PC-9 (cell line): ENCODE measurements at regions not wholly inside any gene's neighbourhood (a gene's known extent, or its start where the extent isn't known, plus 50 kb on each side); places are given as distances from the start of the nearest gene placed in this dataset.

Source experiments
- BruUV-seq: library from RNA; stranded (reverse); fragments of 400-500 nt; replicated peaks from 2 replicates; lab custom pipeline; 2021; lab: Mats Ljungman, UMichigan
- CTCF ChIA-PET: fragments of 300-600 bp; sonication (Branson Sonifier 250); formaldehyde crosslinking; loops from one replicate; lab custom pipeline; 2022; ENCODE audit warnings: antibody characterized with exemption; lab: Charles Lee
- POLR2A ChIA-PET: fragments of 300-600 bp; sonication (Branson Sonifier 250); formaldehyde crosslinking; loops from one replicate; lab custom pipeline; 2022; ENCODE audit warnings: antibody characterized with exemption; ENCODE audit not compliant: unreplicated experiment; lab: Charles Lee
- DNase-seq, 2 experiments: peaks; one replicate each; pipeline versions ENCODE4 v3.0.0 to v3.0.0-alpha.2; 2015 to 2022; ENCODE audit warnings: mixed read lengths in 1 of 2
- H2AFZ ChIP-seq: fragments of 200-600 bp; sonication (generic); 2 replicates; pipeline ENCODE4 v1.8.1; 2017; ENCODE audit warnings: antibody characterized with exemption
- H3F3A ChIP-seq: fragments of 200-600 bp; sonication (generic); 2 replicates; pipeline ENCODE4 v1.8.1; 2017; ENCODE audit warnings: antibody characterized with exemption, mild to moderate bottlenecking, low read depth; ENCODE audit not compliant: insufficient read depth
- H3K27ac ChIP-seq: fragments of 200-600 bp; sonication (generic); 2 replicates; pipeline ENCODE4 v1.6.1; 2016; ENCODE audit warnings: mixed run types
- H3K27me3 ChIP-seq: fragments of 200-600 bp; sonication (generic); 2 replicates; pipeline ENCODE4 v1.6.1; 2016; ENCODE audit warnings: low read depth, mixed run types; ENCODE audit not compliant: insufficient read depth
- H3K36me3 ChIP-seq: fragments of 200-600 bp; sonication (generic); 2 replicates; pipeline ENCODE4 v1.6.1; 2016; ENCODE audit warnings: low read depth, mixed run types
- H3K4me1 ChIP-seq: fragments of 200-600 bp; sonication (generic); replicated peaks from 2 replicates; pipeline ENCODE4 v1.6.1; 2016; ENCODE audit warnings: mixed run types; ENCODE audit not compliant: insufficient read depth
- H3K4me2 ChIP-seq: fragments of 200-600 bp; sonication (generic); 2 replicates; pipeline ENCODE4 v1.6.1; 2017; ENCODE audit warnings: mixed run types
- H3K4me3 ChIP-seq: fragments of 200-600 bp; sonication (generic); 2 replicates; pipeline ENCODE4 v1.6.1; 2016; ENCODE audit warnings: mixed run types
- H3K79me2 ChIP-seq: fragments of 200-600 bp; sonication (generic); 2 replicates; pipeline ENCODE4 v1.6.1; 2017; ENCODE audit warnings: low read depth, mixed run types
- H3K9me2 ChIP-seq: fragments of 200-600 bp; sonication (generic); 2 replicates; pipeline ENCODE4 v1.8.1; 2017; ENCODE audit warnings: mild to moderate bottlenecking; ENCODE audit not compliant: insufficient read depth
- H3K9me3 ChIP-seq: fragments of 200-600 bp; sonication (generic); 2 replicates; pipeline ENCODE4 v1.8.1; 2016; ENCODE audit warnings: low read depth; ENCODE audit not compliant: insufficient read depth
- H4K20me1 ChIP-seq: fragments of 200-600 bp; sonication (generic); 2 replicates; pipeline ENCODE4 v1.8.1; 2017; ENCODE audit not compliant: insufficient read depth
- EZH2 ChIP-seq: fragments of 200-600 bp; sonication (generic); IDR thresholded peaks from 2 replicates; pipeline ENCODE4 v1.8.0; 2017; ENCODE audit warnings: antibody characterized with exemption, low read depth
- intact Hi-C: fragments of 100-400 bp; cut with micrococcal nuclease; formaldehyde crosslinking; loops from one replicate; pipeline ENCODE4 v1.10.0; 2022; ENCODE audit not compliant: unreplicated experiment
- TF ChIP-seq, protein P1 (sequence below): fragments of 200-600 bp; sonication (generic); conservative IDR thresholded peaks from 2 replicates; pipeline ENCODE4 v1.6.1; 2017; ENCODE audit warnings: mixed run types, antibody characterized with exemption, mild to moderate bottlenecking, moderate library complexity

DNA sequence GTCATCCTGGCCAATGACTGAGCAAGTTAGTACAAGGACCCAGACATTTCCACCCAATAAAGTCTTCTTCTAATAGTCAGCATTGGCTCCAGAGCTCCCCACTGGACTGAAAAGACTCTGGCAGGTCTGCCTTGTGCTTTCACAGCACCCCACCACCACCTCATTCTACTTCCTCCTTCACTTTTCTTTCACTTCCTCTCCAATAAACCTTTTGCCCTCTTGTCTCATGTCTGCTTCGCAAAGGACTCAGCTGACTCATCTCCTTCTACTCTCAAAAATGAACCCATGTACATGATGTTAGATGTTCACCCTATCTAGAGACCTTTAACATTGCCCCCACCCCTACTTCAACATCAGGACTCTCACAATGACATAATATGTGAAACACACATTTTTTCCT is 181.0 kb upstream of the PPP2R3A start:
- Histone ChIP-seq H3K36me3 (no peaks in the 10 kb centered on the region), H3K27ac (no peak overlapping the region), H3K4me3 (no peak overlapping the region), H3K9me3 (no peaks in the 10 kb centered on the region), H3K9me2 (no peaks in the 10 kb centered on the region), H2AFZ (no peak overlapping the region), H3F3A (no peaks in the 10 kb centered on the region), H3K4me1 (no peaks in the 10 kb centered on the region), H4K20me1 (no peaks in the 10 kb centered on the region), H3K27me3 (peaks cover 11% of the 10 kb centered on the region; the same call in 1 of the 2 replicates), H3K79me2 (no peaks in the 10 kb centered on the region), H3K4me2 (no peak overlapping the region)
- TF ChIP-seq EZH2 = no peak
- DNase-seq = no peak
- intact Hi-C loops = no loop called here
- ChIA-PET POLR2A (no interaction called here), CTCF (no interaction called here)
- BruUV-seq = no TSS peak

DNA sequence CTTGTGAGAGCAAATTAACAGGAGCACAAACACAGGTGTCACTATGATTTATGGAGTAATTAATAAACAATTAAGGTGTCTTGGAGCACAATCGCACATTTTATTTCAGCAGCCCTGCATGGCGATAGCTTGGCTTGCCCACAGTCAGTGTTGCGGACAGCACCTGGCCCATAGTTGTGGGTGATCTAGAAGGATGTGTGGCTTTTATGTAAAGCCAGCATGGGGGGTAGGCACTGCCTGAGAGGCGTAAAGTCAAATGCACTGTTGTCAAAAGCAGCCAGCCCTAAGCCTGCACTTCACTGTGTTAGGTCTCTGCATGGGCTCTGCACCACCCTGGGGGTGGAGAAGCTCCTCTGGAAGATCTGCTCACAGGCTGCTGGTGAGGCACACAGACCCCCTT is 177.4 kb upstream of the PPP2R3A start:
- Histone ChIP-seq H4K20me1 (no peaks in the 10 kb centered on the region), H3K9me3 (no peaks in the 10 kb centered on the region), H3K27me3 (peaks cover 19% of the 10 kb centered on the region; the same call in 1 of the 2 replicates), H3K4me2 (no peak overlapping the region), H3K9me2 (no peaks in the 10 kb centered on the region), H3K4me1 (no peaks in the 10 kb centered on the region), H3K27ac (no peak overlapping the region), H3K4me3 (no peak overlapping the region), H2AFZ (no peak overlapping the region), H3F3A (no peaks in the 10 kb centered on the region), H3K36me3 (no peaks in the 10 kb centered on the region), H3K79me2 (no peaks in the 10 kb centered on the region)
- no TSS peak for BruUV-seq
- intact Hi-C loops = no loop called here
- POLR2A ChIA-PET = no interaction called here
- TF ChIP-seq, protein P1, sequence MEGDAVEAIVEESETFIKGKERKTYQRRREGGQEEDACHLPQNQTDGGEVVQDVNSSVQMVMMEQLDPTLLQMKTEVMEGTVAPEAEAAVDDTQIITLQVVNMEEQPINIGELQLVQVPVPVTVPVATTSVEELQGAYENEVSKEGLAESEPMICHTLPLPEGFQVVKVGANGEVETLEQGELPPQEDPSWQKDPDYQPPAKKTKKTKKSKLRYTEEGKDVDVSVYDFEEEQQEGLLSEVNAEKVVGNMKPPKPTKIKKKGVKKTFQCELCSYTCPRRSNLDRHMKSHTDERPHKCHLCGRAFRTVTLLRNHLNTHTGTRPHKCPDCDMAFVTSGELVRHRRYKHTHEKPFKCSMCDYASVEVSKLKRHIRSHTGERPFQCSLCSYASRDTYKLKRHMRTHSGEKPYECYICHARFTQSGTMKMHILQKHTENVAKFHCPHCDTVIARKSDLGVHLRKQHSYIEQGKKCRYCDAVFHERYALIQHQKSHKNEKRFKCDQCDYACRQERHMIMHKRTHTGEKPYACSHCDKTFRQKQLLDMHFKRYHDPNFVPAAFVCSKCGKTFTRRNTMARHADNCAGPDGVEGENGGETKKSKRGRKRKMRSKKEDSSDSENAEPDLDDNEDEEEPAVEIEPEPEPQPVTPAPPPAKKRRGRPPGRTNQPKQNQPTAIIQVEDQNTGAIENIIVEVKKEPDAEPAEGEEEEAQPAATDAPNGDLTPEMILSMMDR = no peak
- TF ChIP-seq EZH2 = no peak
- DNase-seq = no peak
- CTCF ChIA-PET = no interaction called here

DNA sequence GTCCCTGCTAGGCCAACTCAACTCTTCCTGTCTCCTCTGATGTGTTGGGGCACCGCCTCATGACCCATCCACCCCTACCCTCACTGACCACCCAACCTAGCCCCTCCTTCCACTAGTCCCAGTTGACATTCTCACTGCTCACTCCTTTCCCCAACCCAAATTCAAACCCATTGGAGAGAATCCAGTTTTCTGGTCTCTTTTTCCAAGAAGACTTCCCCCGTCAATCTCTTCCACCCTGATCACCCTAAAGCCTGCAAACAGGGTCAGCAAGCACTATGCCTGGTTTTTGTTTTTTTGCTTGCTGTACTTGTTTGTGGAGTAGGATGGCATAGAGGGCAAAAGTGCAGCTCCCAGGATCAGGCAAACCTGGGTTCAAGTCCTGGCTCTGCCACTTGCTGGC is 176.6 kb upstream of the PPP2R3A start:
- H3F3A ChIP-seq = no peaks in the 10 kb centered on the region
- POLR2A ChIA-PET = no interaction called here
- intact Hi-C loops = no loop called here
- no peaks in the 10 kb centered on the region for H3K4me1 ChIP-seq
- H3K79me2 ChIP-seq = no peaks in the 10 kb centered on the region
- H3K27me3 ChIP-seq = peaks cover 19% of the 10 kb centered on the region; the same call in 1 of the 2 replicates
- H3K4me2 ChIP-seq = no peak overlapping the region
- no peak overlapping the region for H3K4me3 ChIP-seq
- no peak overlapping the region for H2AFZ ChIP-seq
- no peaks in the 10 kb centered on the region for H4K20me1 ChIP-seq
- no TSS peak for BruUV-seq
- CTCF ChIA-PET = no interaction called here
- TF ChIP-seq EZH2 = no peak
- TF ChIP-seq, protein P1 = no peak
- H3K36me3 ChIP-seq = no peaks in the 10 kb centered on the region
- no peak for DNase-seq
- no peaks in the 10 kb centered on the region for H3K9me2 ChIP-seq
- H3K9me3 ChIP-seq = no peaks in the 10 kb centered on the region
- no peak overlapping the region for H3K27ac ChIP-seq

DNA sequence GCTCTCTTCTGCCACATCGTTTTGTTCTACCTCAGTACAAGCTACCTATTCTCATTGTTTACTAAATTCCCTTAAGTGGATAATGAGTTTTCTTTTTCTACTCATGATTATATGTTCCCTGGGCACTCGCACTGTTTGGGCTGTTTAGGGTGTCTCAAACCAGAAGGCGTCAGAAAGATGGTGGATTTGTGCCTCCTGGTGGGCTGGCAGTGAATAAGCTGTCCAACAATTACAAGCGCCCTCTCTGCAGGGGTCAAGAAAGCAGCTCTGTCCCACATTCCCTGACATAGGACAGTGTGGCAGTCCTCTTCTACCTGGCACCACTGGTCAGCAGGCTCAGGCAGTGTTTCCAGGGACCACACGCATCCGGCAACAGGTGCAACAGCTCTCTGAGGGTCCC is 173.4 kb upstream of the PPP2R3A start:
- Histone ChIP-seq H3K9me3 (no peaks in the 10 kb centered on the region), H4K20me1 (no peaks in the 10 kb centered on the region), H3K27me3 (peaks cover 14% of the 10 kb centered on the region; the same call in 1 of the 2 replicates), H3K4me1 (no peaks in the 10 kb centered on the region), H3K9me2 (no peaks in the 10 kb centered on the region), H3K4me2 (no peak overlapping the region), H3F3A (no peaks in the 10 kb centered on the region), H3K4me3 (no peak overlapping the region), H3K79me2 (no peaks in the 10 kb centered on the region), H3K36me3 (no peaks in the 10 kb centered on the region), H2AFZ (no peak overlapping the region), H3K27ac (no peak overlapping the region)
- POLR2A ChIA-PET = no interaction called here
- BruUV-seq = no TSS peak
- CTCF ChIA-PET = no interaction called here
- intact Hi-C loops = no loop called here
- TF ChIP-seq EZH2 = no peak
- TF ChIP-seq, protein P1 = no peak
- peak in 1 of 2 experiments; percentile 4 for DNase-seq
